Endothelial cell (in vitro differentiated cells): ENCODE measurements at regions not wholly inside any gene's neighbourhood (a gene's known extent, or its start where the extent isn't known, plus 50 kb on each side); places are given as distances from the start of the nearest gene placed in this dataset.
"Not testable (repeated sequence)": the region's sequence is repeated elsewhere in the genome, so short reads cannot be mapped to it uniquely, and the experiment has no call there.

Source experiments
- DNase-seq: peaks from one replicate; pipeline ENCODE4 v3.0.0; 2021; ENCODE audit warnings: low spot score
- H3K27ac Mint-ChIP-seq: one replicate; pipeline ENCODE4 v1.8.0; 2021; ENCODE audit warnings: mixed read lengths, inconsistent platforms; ENCODE audit not compliant: unreplicated experiment
- H3K27me3 Mint-ChIP-seq: one replicate; pipeline ENCODE4 v1.8.0; 2021; ENCODE audit warnings: mild to moderate bottlenecking, moderate library complexity, mixed read lengths, inconsistent platforms; ENCODE audit not compliant: unreplicated experiment
- H3K36me3 Mint-ChIP-seq: one replicate; pipeline ENCODE4 v1.8.0; 2021; ENCODE audit warnings: mild to moderate bottlenecking, low read depth, mixed read lengths, inconsistent platforms; ENCODE audit not compliant: unreplicated experiment
- H3K4me1 Mint-ChIP-seq: one replicate; pipeline ENCODE4 v1.8.0; 2021; ENCODE audit warnings: mild to moderate bottlenecking, mixed read lengths, inconsistent platforms; ENCODE audit not compliant: unreplicated experiment
- H3K4me3 Mint-ChIP-seq: one replicate; pipeline ENCODE4 v1.8.0; 2021; ENCODE audit warnings: mild to moderate bottlenecking, mixed read lengths, inconsistent platforms; ENCODE audit not compliant: unreplicated experiment
- H3K9me3 Mint-ChIP-seq: one replicate; pipeline ENCODE4 v1.8.0; 2021; ENCODE audit warnings: mixed read lengths, inconsistent platforms; ENCODE audit not compliant: unreplicated experiment
- TF ChIP-seq, protein P1 (sequence below): fragments of 200-600 bp; sonication (generic); IDR thresholded peaks from one replicate; pipeline ENCODE4 v1.5.0; 2021; ENCODE audit warnings: antibody characterized with exemption; ENCODE audit not compliant: unreplicated experiment

GRCh38 chr5:56759521-56760216, 55.7 kb upstream of the MAP3K1 start:
- no peak overlapping the region for H3K27ac Mint-ChIP-seq
- no peaks in the 10 kb centered on the region for H3K36me3 Mint-ChIP-seq
- no peak overlapping the region for H3K4me3 Mint-ChIP-seq
- H3K4me1 Mint-ChIP-seq, result peaks cover 32% of the 10 kb centered on the region
- TF ChIP-seq, protein P1, sequence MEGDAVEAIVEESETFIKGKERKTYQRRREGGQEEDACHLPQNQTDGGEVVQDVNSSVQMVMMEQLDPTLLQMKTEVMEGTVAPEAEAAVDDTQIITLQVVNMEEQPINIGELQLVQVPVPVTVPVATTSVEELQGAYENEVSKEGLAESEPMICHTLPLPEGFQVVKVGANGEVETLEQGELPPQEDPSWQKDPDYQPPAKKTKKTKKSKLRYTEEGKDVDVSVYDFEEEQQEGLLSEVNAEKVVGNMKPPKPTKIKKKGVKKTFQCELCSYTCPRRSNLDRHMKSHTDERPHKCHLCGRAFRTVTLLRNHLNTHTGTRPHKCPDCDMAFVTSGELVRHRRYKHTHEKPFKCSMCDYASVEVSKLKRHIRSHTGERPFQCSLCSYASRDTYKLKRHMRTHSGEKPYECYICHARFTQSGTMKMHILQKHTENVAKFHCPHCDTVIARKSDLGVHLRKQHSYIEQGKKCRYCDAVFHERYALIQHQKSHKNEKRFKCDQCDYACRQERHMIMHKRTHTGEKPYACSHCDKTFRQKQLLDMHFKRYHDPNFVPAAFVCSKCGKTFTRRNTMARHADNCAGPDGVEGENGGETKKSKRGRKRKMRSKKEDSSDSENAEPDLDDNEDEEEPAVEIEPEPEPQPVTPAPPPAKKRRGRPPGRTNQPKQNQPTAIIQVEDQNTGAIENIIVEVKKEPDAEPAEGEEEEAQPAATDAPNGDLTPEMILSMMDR, result no peak
- peaks cover 2% of the 10 kb centered on the region for H3K27me3 Mint-ChIP-seq
- no peak for DNase-seq
- H3K9me3 Mint-ChIP-seq, result no peaks in the 10 kb centered on the region

DNA sequence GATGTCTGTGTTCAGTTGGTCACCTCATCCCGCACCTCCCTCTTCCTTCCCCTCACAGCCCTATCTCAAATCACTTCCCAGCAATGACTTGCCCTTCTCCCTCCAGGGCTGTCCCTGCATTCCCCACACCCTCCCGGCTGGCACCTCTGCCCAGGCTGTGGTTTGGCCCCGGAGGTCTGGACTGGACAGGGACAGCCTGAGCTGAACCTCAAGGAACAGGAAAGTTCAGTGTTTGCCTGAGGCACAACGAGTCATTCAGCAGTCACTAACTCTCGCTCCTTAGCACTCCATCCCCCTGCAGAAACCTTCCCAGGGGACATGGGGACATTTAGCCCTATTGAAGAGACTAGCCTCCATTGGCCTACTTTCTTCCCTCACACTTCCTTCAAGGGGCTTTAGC, 58.3 kb upstream of the MAP3K1 start:
- Mint-ChIP-seq H3K9me3 (no peaks in the 10 kb centered on the region), H3K27me3 (no peaks in the 10 kb centered on the region), H3K27ac (no peak overlapping the region), H3K4me3 (no peak overlapping the region), H3K4me1 (peaks cover 20% of the 10 kb centered on the region), H3K36me3 (no peaks in the 10 kb centered on the region)
- no peak for DNase-seq
- TF ChIP-seq, protein P1, result no peak

DNA sequence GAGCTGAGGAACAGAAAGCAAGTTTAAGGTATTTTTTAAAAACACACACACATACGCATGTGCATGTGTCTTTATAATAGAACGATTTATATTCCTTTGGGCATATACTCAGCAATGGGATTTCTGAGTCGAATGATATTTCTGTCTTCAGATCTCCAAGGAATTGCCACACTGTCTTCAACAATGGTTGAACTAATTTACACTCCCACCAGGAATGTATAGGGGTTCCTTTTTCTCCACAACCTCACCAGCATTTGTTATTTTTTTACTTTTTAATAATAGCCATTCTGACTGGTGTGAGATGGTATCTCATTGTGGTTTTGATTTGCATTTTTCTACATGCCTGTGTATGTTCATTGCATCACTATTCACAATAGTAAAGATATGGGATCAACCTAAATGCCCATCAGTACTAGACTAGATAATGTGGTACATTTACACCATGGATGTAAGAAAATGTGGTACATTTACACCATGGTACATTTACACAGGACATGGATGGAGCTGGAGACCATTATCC, 60.3 kb upstream of the MAP3K1 start:
- H3K9me3 Mint-ChIP-seq, result no peaks in the 10 kb centered on the region
- TF ChIP-seq, protein P1, result no peak
- H3K27ac Mint-ChIP-seq, result no peak overlapping the region
- no peaks in the 10 kb centered on the region for H3K27me3 Mint-ChIP-seq
- H3K4me3 Mint-ChIP-seq, result no peak overlapping the region
- no peaks in the 10 kb centered on the region for H3K36me3 Mint-ChIP-seq
- DNase-seq, result no peak
- peaks cover 4% of the 10 kb centered on the region for H3K4me1 Mint-ChIP-seq

- DNase-seq, H3K27me3 Mint-ChIP-seq, H3K9me3 Mint-ChIP-seq, H3K36me3 Mint-ChIP-seq, H3K4me3 Mint-ChIP-seq, H3K27ac Mint-ChIP-seq, H3K4me1 Mint-ChIP-seq: not testable (repeated sequence)
Observed at GRCh38 chr5:56753588-56753987, 61.8 kb upstream of the MAP3K1 start.

GRCh38 chr5:56751572-56752313, 63.6 kb upstream of the MAP3K1 start:
- no peak overlapping the region for H3K27ac Mint-ChIP-seq
- no peak overlapping the region for H3K4me3 Mint-ChIP-seq
- no peaks in the 10 kb centered on the region for H3K27me3 Mint-ChIP-seq
- DNase-seq, result no peak
- no peaks in the 10 kb centered on the region for H3K36me3 Mint-ChIP-seq
- TF ChIP-seq, protein P1, result no peak
- H3K9me3 Mint-ChIP-seq, result no peaks in the 10 kb centered on the region
- H3K4me1 Mint-ChIP-seq, result no peaks in the 10 kb centered on the region
